GM08714 (cell line): ENCODE measurements at regions not wholly inside any gene's neighbourhood (a gene's known extent, or its start where the extent isn't known, plus 50 kb on each side); places are given as distances from the start of the nearest gene placed in this dataset.

ENCODE experiments used
- H3K4me3 ChIP-seq: fragments of 200-500 bp; sonication (Bioruptor generic); 2 replicates; pipeline ENCODE4 v1.5.1; 2014; ENCODE audit warnings: mild to moderate bottlenecking, low read length, inconsistent platforms
- ZNF274 ChIP-seq: IDR thresholded peaks from 2 replicates; pipeline ENCODE4 v1.6.1; 2012; ENCODE audit warnings: mild to moderate bottlenecking, low read depth, low read length

DNA sequence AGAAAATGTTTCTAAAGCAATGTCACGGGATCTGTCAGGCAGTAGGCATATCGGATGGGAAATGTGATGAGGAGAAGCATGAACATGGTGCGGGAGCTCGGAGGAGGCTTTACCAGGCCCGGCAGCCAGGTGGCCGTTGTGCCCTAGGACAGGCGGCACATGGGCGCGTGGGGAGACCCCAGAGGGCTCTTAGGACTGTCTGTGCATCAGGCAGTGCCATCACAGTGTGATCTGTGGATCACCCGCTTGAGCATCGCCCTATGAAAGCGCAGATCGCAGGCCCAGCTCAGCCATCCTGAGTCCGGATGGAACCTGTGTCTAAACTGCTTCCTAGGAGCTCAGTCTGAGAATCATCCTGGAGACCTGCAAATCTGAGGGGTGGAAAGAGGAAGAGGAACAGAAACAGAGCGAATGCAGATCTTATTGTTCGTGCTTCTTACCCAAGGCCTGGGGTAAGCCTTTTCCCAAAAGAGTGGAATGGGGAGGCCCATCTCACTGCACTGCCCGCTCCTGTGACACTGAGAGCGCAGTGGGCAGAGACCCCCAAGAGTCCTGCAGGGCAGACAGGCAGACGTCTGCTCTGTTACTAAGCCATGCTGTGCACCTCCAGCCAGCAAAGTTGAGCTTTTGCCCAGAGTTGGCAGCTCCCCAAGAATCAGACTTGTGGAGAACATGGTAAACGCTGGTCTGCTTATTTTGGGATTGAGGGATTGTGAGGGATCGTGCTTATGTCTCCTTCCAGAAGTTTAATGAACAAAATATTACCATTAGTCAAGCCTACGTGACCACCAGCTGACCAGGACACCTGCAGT lies 251.0 kb downstream of the RHOU start:
- H3K4me3 ChIP-seq, result no peak overlapping the region
- TF ChIP-seq ZNF274, result no peak

DNA sequence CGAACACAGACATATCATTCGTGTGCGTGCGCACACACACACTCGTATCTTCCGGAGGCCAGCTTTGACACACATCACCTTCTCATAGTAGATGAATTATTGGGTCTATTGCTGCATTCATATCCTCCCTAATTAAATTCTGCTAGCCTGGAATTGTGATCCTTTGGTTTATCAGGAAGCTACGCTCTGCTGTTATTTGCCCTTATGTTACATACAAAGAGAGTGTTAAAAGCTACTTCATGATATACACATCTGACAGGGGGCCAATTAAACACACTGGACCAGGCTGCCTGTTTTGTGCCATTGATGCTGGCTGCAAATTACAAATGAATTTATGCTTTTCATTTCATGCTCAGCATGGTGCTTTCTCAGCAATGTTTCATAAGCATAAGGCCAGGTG lies 252.0 kb downstream of the RHOU start:
- H3K4me3 ChIP-seq, result no peak overlapping the region
- TF ChIP-seq ZNF274, result no peak

DNA sequence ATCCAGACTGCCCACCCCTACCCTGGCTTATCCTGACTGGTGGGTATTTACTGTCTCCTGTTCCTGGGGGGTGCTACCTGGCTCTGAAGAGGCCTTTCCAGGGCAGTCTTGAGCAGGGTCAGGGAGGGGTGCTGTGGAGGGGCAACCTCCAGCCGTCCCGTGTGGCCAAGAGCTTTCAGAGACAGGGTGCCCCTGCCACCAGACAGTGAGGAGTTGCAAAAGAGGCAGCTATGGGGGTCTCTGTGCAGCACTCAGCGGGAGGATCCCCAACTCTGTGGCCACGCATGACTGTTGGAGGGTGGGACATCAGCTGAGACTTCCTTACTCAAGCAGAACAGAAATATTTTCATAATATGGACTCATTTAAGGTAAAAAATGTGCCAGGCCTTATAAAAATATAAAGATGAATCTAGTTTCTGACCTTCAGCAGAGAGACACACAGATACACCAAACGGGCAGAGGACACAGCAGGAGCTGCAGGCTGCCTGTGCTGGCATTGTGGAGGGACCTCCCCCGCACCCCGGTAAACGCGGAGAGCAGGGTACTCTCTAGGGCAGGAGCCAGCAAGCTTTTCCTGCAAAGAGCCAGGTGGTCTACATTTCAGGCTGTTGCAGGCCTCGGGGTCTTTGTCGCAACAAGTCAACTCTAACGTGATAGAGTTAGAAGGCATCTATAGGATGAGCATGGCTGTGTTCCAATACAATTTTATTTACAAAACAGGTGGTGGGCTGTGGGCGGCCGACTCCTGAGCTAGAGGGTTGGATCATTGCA lies 252.6 kb downstream of the RHOU start:
- no peak overlapping the region for H3K4me3 ChIP-seq
- no peak for TF ChIP-seq ZNF274

DNA sequence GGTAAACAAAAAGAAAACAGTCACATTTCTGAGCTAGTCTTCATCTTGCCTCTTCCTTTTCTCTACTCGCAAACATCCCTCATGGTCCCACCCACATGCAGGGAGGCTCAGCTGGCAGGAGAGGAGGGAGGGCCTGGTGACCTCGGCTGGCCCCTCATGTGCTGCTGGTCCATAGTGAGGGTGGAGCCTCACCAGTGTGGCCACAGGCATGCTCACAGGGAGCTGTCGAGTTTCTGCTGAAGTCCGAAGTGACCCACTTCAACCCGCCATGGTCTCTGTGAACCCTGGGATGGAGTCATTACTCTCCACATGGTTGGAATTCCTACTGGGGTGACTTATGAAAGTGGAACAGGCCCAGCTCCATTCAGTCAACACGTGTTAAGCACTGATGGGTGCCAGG lies 253.4 kb downstream of the RHOU start:
- H3K4me3 ChIP-seq, result no peak overlapping the region
- no peak for TF ChIP-seq ZNF274

DNA sequence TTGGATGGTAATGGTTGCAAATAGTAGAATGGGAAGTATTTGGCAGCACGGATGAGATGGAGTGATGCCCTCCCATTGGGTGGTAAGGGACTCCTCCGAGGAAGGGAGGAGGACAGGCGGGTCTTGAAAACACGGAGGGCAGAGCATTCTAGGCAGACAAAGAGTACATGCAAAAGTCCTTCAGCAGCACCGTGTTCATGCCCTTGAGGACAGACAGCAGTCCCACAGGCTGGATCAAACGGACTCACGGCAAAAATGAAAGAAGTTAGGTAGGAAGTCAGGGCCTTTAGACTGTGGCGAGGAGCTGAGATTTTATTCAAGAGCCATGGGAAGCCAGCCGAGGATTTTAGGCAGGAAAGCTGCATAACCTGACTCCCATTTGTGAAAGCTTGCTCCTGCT lies 253.9 kb downstream of the RHOU start:
- H3K4me3 ChIP-seq, result no peak overlapping the region
- TF ChIP-seq ZNF274, result no peak

DNA sequence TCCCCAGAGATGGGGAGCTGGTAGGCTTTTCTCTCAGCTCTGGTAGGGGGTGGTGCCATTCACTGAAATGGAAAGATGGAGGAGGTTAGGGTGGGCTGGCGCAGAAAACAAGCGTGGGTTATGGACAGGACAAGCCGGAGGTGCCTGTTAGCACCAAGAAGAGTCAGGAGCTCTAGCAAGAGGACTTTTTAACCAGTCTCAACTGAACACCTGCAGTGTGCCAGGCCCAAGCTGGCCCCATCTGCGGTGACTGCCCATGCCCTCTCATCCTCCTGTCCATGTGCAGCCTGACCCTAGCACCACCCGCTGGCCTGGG lies 254.4 kb downstream of the RHOU start:
- no peak for TF ChIP-seq ZNF274
- no peak overlapping the region for H3K4me3 ChIP-seq

DNA sequence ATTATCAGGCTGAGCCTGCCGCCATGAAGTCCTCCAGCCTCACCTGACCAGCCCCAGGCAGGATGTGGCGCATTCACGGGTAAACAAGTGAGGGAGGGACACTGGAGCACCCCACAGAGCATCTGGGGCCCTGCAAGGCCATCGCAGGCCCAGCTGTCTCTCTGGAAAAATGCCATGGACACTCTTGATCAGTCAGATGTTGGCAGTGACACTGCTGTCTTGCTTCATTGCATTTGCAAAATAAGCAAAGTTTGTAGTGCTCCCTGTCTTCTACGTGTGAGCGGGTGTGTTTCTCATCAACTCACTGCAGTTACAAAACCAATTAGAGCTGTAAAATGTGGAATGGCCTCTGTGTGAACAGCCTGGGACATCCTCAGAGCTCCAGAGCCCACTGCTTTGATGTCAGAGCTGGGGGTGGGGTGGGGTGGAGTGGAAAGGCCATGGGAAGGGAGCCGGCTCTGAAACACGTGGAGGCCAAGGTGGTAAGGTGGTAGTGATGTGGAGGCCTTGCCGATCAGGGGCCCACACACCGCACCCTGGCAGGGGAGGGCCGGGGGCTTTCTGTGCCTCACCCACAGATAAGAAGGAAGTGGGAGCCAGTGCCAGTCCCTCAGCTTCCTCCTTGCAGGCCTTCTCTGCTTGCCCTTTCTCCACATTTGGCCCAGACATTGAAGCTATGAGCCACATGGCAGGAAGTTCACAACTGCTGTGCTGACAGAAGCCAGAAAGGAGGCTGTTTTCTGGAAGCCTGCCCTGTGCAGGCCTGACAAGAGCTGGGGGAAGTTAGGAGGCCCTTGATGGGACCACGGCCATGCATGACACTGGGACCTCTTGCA lies 254.9 kb downstream of the RHOU start:
- no peak for TF ChIP-seq ZNF274
- H3K4me3 ChIP-seq, result no peak overlapping the region

DNA sequence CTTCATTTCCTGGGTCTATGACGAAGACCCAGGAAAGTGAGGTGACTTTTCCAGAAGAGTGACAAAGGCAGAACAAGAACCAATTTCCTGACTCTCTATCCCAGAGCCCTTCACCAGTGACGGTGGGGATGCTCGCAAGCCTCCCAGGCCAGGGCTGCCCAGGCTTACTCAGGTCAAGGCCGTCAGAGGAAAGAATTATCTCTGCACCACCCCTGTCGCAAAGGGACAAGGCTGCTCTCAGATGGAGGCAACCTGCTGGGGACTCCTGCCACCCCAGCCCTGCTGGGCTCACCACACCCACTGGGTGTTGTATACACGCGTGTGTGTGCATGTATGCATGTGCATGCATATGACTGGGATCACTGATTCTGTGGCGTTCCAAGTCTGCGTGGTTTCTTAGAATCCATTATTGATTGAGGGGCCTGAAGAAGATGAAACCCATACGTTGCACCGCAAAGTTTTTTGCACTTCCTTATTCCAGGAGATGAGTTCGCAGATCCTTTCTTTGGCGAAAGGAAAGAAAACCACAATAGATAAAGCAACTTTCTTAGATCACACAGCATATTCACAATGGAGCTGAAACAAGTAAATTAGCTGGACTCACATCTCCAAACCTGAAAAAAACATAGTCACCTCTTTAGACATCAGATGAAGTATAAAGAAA lies 255.8 kb downstream of the RHOU start:
- TF ChIP-seq ZNF274, result no peak
- H3K4me3 ChIP-seq, result no peak overlapping the region

DNA sequence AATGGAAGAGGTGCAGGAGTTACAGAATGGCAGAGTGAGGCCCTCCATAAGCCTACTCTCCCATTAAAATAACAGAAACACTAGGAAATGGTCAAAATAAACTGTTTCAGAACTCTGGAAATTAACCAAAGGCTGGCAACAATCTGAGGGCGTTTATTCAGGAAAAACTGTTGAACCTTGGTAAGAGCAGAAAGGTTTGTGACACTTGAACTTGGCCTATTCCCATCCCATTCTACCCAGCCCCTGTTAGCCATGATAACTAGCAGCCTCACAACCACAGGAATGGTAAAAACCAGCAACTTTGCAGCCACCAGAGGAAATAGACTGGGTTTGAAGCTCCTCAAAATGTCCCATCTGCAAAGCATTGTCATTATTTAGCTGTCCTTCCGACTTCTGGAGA lies 256.8 kb downstream of the RHOU start:
- no peak for TF ChIP-seq ZNF274
- no peak overlapping the region for H3K4me3 ChIP-seq

DNA sequence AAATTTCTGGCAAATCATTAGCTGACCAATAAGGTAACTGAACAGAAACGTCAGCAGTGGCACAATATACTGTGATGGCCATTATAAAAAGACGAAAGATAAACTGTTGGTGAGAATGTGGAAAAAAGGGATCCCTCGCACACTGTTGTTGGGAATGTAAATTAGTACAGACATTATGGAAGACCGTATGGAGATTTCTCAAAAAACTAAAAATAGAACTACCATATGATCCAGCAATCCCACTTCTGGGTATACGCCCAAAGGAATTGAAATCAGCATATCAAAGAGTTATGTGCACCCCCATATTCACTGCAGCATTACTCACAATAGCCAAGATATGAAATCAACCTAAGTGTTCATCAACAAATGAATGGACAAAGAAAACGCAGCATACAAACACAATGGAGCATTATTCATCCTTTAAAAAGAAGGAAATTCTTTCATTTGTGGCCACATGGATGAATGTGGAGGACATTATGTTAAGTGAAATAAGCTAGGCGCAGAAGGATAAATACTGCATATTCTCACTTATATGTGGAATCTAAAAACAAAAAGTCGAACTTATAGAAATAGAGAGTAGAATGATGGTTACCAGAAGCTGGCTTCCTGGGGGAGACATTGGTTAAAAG lies 257.7 kb downstream of the RHOU start:
- no peak overlapping the region for H3K4me3 ChIP-seq
- TF ChIP-seq ZNF274, result no peak

DNA sequence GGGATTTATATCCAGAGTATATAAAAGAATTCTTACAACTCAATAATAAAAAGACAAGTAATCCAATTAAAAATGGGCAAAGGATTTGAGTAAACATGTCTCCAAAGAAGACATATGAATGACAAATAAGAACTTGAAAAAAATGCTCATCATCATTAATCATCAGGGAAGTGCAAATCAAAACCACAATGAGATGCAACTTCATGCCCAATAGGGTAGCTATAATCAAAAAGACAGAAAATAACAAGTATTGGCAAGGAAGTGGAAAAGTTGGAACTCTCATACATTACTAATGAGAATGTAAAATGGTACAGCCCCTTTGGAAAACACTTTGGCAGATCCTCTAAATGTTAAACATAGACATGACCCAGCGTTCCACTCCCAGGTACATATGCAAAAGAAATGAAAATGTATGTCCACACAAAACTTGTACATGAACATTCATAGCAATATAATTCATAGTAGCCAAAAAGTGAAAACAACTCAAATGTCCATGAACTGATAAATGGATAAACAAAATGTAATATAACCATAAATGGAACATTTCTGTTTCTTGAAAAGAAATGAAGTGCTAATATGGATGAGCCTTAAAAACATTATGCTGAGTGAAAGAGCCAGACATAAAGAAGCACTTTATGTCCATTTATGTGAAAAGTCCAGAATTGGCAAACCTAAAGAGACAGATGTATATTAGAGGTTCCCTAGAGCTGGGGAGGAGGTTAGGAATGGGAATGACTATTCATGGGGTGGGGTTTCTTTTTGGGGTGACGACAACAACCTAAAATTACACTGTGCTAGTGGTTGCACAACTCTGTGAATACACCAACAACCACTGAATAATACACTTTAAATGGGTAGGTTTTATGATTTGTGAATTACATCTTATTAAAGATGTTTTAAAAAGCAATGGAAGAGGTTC lies 259.7 kb downstream of the RHOU start:
- no peak overlapping the region for H3K4me3 ChIP-seq
- TF ChIP-seq ZNF274, result no peak

DNA sequence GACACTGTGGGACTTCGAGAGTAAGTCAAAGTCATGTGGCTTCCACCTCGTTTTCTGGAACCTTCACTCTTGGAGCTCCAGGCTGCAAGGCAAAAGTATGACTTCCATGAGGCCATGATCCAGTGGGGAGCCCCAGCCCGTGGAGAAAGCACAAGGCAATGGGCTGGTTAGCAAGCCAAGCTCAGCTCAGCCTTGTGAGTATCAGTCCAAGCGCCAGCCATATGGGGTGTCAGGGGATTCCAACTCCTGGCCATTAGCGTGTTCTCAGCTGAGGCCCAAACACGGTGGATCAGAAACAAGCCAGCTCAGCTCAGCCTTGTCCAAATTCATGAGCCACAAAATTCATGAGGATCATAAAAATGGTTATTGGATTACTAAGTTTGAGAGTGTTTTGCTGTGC lies 261.0 kb downstream of the RHOU start:
- TF ChIP-seq ZNF274, result no peak
- H3K4me3 ChIP-seq, result no peak overlapping the region

DNA sequence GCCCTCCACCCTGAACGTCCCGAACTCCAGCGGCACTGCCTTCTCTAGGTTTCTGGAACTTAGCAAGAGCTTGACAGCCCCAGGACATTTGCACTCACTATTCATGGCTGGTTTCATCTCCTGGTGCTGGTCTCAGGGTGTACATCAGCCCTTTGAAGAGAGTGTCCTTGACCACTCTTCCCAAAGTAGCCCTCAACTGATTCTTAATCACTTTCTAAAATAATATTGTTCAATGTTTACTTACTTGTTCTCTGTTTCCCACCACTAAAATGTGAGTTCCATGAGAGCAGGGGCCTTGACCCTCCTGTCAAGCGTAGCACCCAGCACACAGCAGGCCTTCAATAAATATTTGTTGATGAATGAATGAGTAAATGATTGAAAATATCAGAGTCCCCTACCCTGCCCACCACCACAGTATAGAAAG lies 262.5 kb downstream of the RHOU start:
- no peak overlapping the region for H3K4me3 ChIP-seq
- no peak for TF ChIP-seq ZNF274
